ENCODE measurements at regions not wholly inside any gene's neighbourhood (a gene's known extent, or its start where the extent isn't known, plus 50 kb on each side); places are given as distances from the start of the nearest gene placed in this dataset.

- no peak for TF ChIP-seq POLR2AphosphoS5 (IDR thresholded peaks at IDR 0.05; ENCODE audit: low read depth, low read length)
- no peak for TF ChIP-seq TAF1 (IDR thresholded peaks at IDR 0.05; ENCODE audit: low read depth, low read length)
Observed at GRCh38 chr2:7233126-7233525, 315.9 kb downstream of the RNF144A start.

Data from GM12891 (cell line).